Mesenchymal stem cell (in vitro differentiated cells and primary cell): ENCODE measurements at regions not wholly inside any gene's neighbourhood (a gene's known extent, or its start where the extent isn't known, plus 50 kb on each side); places are given as distances from the start of the nearest gene placed in this dataset.
A peak's percentile ranks its signal among the peaks of the same experiment; 100 is the strongest.

Source experiments
- DNase-seq: peaks from one replicate; pipeline ENCODE4 v3.0.0-alpha.2; 2013
- H2AFZ ChIP-seq: one replicate; pipeline ENCODE4 v1.6.1; 2013; ENCODE audit warnings: low read depth, mild to moderate bottlenecking, control low read depth, inconsistent platforms, low read length, moderate library complexity
- H2AK5ac ChIP-seq: 2 replicates; pipeline ENCODE4 v1.6.1; 2013; ENCODE audit warnings: low read length, moderate library complexity, mild to moderate bottlenecking, inconsistent platforms; ENCODE audit not compliant: severe bottlenecking
- H2BK120ac ChIP-seq: one replicate; pipeline ENCODE4 v1.6.1; 2013; ENCODE audit warnings: low read depth, mild to moderate bottlenecking, inconsistent platforms, low read length, moderate library complexity
- H2BK12ac ChIP-seq, 2 experiments: one replicate each; pipeline ENCODE4 v1.6.1; 2013; ENCODE audit warnings: inconsistent platforms in 2 of 2, low read length in 2 of 2, mild to moderate bottlenecking in 2 of 2, moderate library complexity in 2 of 2, control low read depth in 1 of 2
- H2BK15ac ChIP-seq: one replicate; pipeline ENCODE4 v1.6.1; 2013; ENCODE audit warnings: mild to moderate bottlenecking, low read depth, inconsistent platforms; ENCODE audit not compliant: poor library complexity, severe bottlenecking
- H2BK5ac ChIP-seq: 2 replicates; pipeline ENCODE4 v1.6.1; 2013; ENCODE audit warnings: low read depth, mild to moderate bottlenecking, low read length, control low read depth, inconsistent platforms; ENCODE audit not compliant: poor library complexity, severe bottlenecking
- H3K14ac ChIP-seq, 2 experiments: one replicate each; pipeline ENCODE4 v1.6.1; 2013; ENCODE audit warnings: inconsistent platforms in 2 of 2, low read length in 2 of 2, control low read depth in 1 of 2, mild to moderate bottlenecking in 1 of 2, moderate library complexity in 1 of 2
- H3K18ac ChIP-seq, 2 experiments: one replicate each; pipeline ENCODE4 v1.6.1; 2013; ENCODE audit warnings: inconsistent platforms in 2 of 2, low read length in 2 of 2, control low read depth in 1 of 2, low read depth in 1 of 2, mild to moderate bottlenecking in 1 of 2
- H3K23ac ChIP-seq, 2 experiments: one replicate each; pipeline ENCODE4 v1.6.1; 2013; ENCODE audit warnings: inconsistent platforms in 2 of 2, low read length in 2 of 2, mild to moderate bottlenecking in 2 of 2, moderate library complexity in 2 of 2, control low read depth in 1 of 2
- H3K27ac ChIP-seq: 2 replicates; pipeline ENCODE4 v1.5.1; 2013; ENCODE audit warnings: mild to moderate bottlenecking, moderate library complexity, low read length, control low read depth, inconsistent platforms; ENCODE audit not compliant: poor library complexity, severe bottlenecking
- H3K27me3 ChIP-seq, 2 experiments: 2 replicates each; pipeline versions ENCODE4 v1.6.1 to v1.7.0; 2013; ENCODE audit warnings: low read length in 2 of 2, mild to moderate bottlenecking in 2 of 2, moderate library complexity in 2 of 2, control low read depth in 1 of 2, inconsistent platforms in 1 of 2; ENCODE audit not compliant: control insufficient read depth in 1 of 2, insufficient read depth in 1 of 2
- H3K36me3 ChIP-seq, 2 experiments: 2 replicates each; pipeline versions ENCODE4 v1.6.1 to v1.7.0; 2013; ENCODE audit warnings: low read length in 2 of 2, control low read depth in 1 of 2, inconsistent platforms in 1 of 2, low read depth in 1 of 2, mild to moderate bottlenecking in 1 of 2; ENCODE audit not compliant: insufficient read depth in 2 of 2, control insufficient read depth in 1 of 2
- H3K4ac ChIP-seq, 2 experiments: one replicate each; pipeline ENCODE4 v1.6.1; 2013; ENCODE audit warnings: inconsistent platforms in 2 of 2, low read length in 2 of 2, mild to moderate bottlenecking in 2 of 2, moderate library complexity in 2 of 2, control low read depth in 1 of 2, low read depth in 1 of 2
- H3K4me1 ChIP-seq: 2 replicates; pipeline ENCODE4 v1.6.1; 2013; ENCODE audit warnings: low read depth, low read length, control low read depth; ENCODE audit not compliant: control insufficient read depth, insufficient read depth
- H3K4me2 ChIP-seq: 2 replicates; pipeline ENCODE4 v1.6.1; 2013; ENCODE audit warnings: low read length, mild to moderate bottlenecking, inconsistent platforms; ENCODE audit not compliant: poor library complexity, severe bottlenecking
- H3K4me3 ChIP-seq, 2 experiments: 2 replicates each; pipeline versions ENCODE4 v1.5.1 to v1.7.0; 2013; ENCODE audit warnings: low read length in 2 of 2, mild to moderate bottlenecking in 2 of 2, control low read depth in 1 of 2, low read depth in 1 of 2; ENCODE audit not compliant: insufficient read depth in 1 of 2
- H3K79me1 ChIP-seq: replicated peaks from 2 replicates; pipeline ENCODE4 v1.6.1; 2013; ENCODE audit warnings: mild to moderate bottlenecking, control low read depth, low read length, inconsistent platforms; ENCODE audit not compliant: poor library complexity, severe bottlenecking
- H3K9ac ChIP-seq: 2 replicates; pipeline ENCODE4 v1.7.0; 2013; ENCODE audit warnings: mild to moderate bottlenecking, low read length, moderate library complexity
- H3K9me3 ChIP-seq: 2 replicates; pipeline ENCODE4 v1.7.0; 2013; ENCODE audit warnings: mild to moderate bottlenecking, low read length; ENCODE audit not compliant: control insufficient read depth
- H4K8ac ChIP-seq: one replicate; pipeline ENCODE4 v1.6.1; 2013; ENCODE audit warnings: inconsistent platforms, mild to moderate bottlenecking, low read length, moderate library complexity
- H4K91ac ChIP-seq: one replicate; pipeline ENCODE4 v1.6.1; 2013; ENCODE audit warnings: mild to moderate bottlenecking, low read length, inconsistent platforms
- WGBS: methylation state at CpG from one replicate; pipeline ENCODE4 v1.1.7; 2013; ENCODE audit warnings: mixed read lengths; 5-methylcytosine and 5-hydroxymethylcytosine counted together

DNA sequence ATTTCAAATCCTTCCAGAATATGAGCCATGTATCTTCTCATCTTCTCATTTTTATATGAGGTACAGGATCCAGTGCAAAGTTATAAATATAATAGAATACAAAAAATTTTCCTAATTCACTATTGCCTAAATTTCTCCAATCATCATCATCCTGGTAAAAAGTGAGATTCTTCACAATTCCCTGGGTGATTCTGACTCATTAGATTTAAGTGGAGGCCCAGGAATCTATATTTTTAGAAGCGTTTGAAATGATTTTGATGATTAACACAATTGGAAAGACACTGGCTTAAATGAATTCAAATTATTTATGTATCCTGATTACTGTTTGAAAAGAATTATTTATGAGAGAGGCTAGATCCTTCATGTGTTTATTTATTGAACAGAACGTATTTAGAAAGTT is 380.3 kb upstream of the PDE3A start:
- Histone ChIP-seq H3K27me3 (no peaks in the 10 kb centered on the region), H2BK15ac (no peak overlapping the region), H3K9ac (peak overlapping the region; percentile 43), H3K27ac (no peak overlapping the region), H2BK12ac (no peak overlapping the region), H2BK120ac (no peak overlapping the region), H3K14ac (no peak overlapping the region), H4K91ac (no peak overlapping the region), H3K4me1 (peaks cover 1% of the 10 kb centered on the region), H2AK5ac (no peak overlapping the region), H3K4me3 (peak overlapping the region in 1 of 2 experiments; percentile 50), H3K18ac (no peak overlapping the region), H3K9me3 (no peaks in the 10 kb centered on the region), H3K4ac (no peak overlapping the region), H3K79me1 (no peaks in the 10 kb centered on the region), H3K36me3 (no peaks in the 10 kb centered on the region), H3K4me2 (no peak overlapping the region), H4K8ac (no peak overlapping the region), H3K23ac (no peak overlapping the region), H2BK5ac (no peak overlapping the region), H2AFZ (no peak overlapping the region)
- 60% methylated on average over 2 of the region's 2 CpGs for WGBS
- no peak for DNase-seq

DNA sequence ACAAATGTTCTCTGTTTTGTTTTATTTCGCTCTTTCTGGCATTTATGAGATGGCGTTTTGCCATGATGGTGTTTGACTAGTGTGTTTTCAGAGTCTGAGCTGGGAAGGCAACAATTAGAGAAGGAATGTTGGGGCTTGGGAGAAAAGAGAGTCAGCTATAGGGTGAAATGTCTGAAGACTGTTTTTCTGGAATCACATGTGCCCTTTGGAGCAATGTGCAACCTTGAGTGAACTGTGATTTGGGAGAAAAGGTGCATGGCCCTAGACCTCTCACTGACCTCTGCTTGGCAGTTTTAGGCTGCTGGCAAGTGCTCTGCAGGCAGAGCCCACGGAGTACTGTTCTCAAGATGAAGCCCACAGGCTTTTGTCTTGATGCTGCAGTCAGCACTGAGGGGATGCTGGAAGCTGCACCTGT is 379.9 kb upstream of the PDE3A start:
- H4K91ac ChIP-seq, result no peak overlapping the region
- no peak overlapping the region for H3K4ac ChIP-seq
- no peak overlapping the region for H2BK5ac ChIP-seq
- no peak overlapping the region for H3K14ac ChIP-seq
- H3K18ac ChIP-seq, result no peak overlapping the region
- H4K8ac ChIP-seq, result no peak overlapping the region
- H2BK120ac ChIP-seq, result no peak overlapping the region
- no peak for DNase-seq
- H2AK5ac ChIP-seq, result no peak overlapping the region
- H3K4me2 ChIP-seq, result no peak overlapping the region
- WGBS, result 75% methylated on average over 3 of the region's 3 CpGs
- H3K27ac ChIP-seq, result no peak overlapping the region
- peak overlapping the region in 1 of 2 experiments; percentile 50 for H3K4me3 ChIP-seq
- H2BK12ac ChIP-seq, result no peak overlapping the region
- peaks cover 1% of the 10 kb centered on the region for H3K4me1 ChIP-seq
- H3K36me3 ChIP-seq, result no peaks in the 10 kb centered on the region
- no peaks in the 10 kb centered on the region for H3K9me3 ChIP-seq
- H2BK15ac ChIP-seq, result no peak overlapping the region
- no peaks in the 10 kb centered on the region for H3K79me1 ChIP-seq
- H3K23ac ChIP-seq, result no peak overlapping the region
- H3K27me3 ChIP-seq, result no peaks in the 10 kb centered on the region
- peak overlapping the region; percentile 43 for H3K9ac ChIP-seq
- H2AFZ ChIP-seq, result no peak overlapping the region

GRCh38 chr12:19988948-19989347 is 379.4 kb upstream of the PDE3A start:
- no peak overlapping the region for H2AK5ac ChIP-seq
- H2BK5ac ChIP-seq, result no peak overlapping the region
- no peak overlapping the region for H2BK120ac ChIP-seq
- H4K8ac ChIP-seq, result no peak overlapping the region
- H2BK15ac ChIP-seq, result no peak overlapping the region
- no peaks in the 10 kb centered on the region for H3K9me3 ChIP-seq
- 100% methylated on average over 1 of the region's 1 CpG for WGBS
- H3K4me3 ChIP-seq, result peak overlapping the region in 1 of 2 experiments; percentile 50
- H3K4me2 ChIP-seq, result no peak overlapping the region
- H2AFZ ChIP-seq, result no peak overlapping the region
- H3K23ac ChIP-seq, result no peak overlapping the region
- no peaks in the 10 kb centered on the region for H3K27me3 ChIP-seq
- no peak overlapping the region for H4K91ac ChIP-seq
- no peak overlapping the region for H3K27ac ChIP-seq
- H3K79me1 ChIP-seq, result no peaks in the 10 kb centered on the region
- H2BK12ac ChIP-seq, result no peak overlapping the region
- peaks cover 1% of the 10 kb centered on the region for H3K4me1 ChIP-seq
- peak overlapping the region; percentile 43 for H3K9ac ChIP-seq
- no peak for DNase-seq
- no peak overlapping the region for H3K4ac ChIP-seq
- no peaks in the 10 kb centered on the region for H3K36me3 ChIP-seq
- no peak overlapping the region for H3K14ac ChIP-seq
- no peak overlapping the region for H3K18ac ChIP-seq

- Histone ChIP-seq H3K9ac (no peak overlapping the region), H3K9me3 (no peaks in the 10 kb centered on the region), H2AFZ (no peak overlapping the region), H3K27me3 (no peaks in the 10 kb centered on the region), H3K14ac (no peak overlapping the region), H3K4me3 (no peak overlapping the region), H3K36me3 (no peaks in the 10 kb centered on the region), H2BK15ac (no peak overlapping the region), H3K4me2 (no peak overlapping the region), H3K4ac (no peak overlapping the region), H3K18ac (no peak overlapping the region), H2BK5ac (no peak overlapping the region), H3K79me1 (no peaks in the 10 kb centered on the region), H4K91ac (no peak overlapping the region), H3K4me1 (peaks cover 1% of the 10 kb centered on the region), H2AK5ac (no peak overlapping the region), H2BK12ac (no peak overlapping the region), H3K23ac (no peak overlapping the region), H3K27ac (no peak overlapping the region), H2BK120ac (no peak overlapping the region), H4K8ac (no peak overlapping the region)
- WGBS, result 95% methylated on average over 3 of the region's 3 CpGs
- DNase-seq, result no peak
These were observed 377.2 kb upstream of the PDE3A start for GRCh38 chr12:19991146-19991545.
